ENCODE measurements at regions not wholly inside any gene's neighbourhood (a gene's known extent, or its start where the extent isn't known, plus 50 kb on each side); places are given as distances from the start of the nearest gene placed in this dataset.

- TF ChIP-seq CTCF (IDR thresholded peaks at IDR 0.05; ENCODE audit: low read depth, low read length, missing control alignments), result no peak
- no peak overlapping the region for H3K4me3 ChIP-seq (ENCODE audit: low read depth, low read length)
- no peaks in the 10 kb centered on the region for H3K36me3 ChIP-seq (replicated peaks)
- no peaks in the 10 kb centered on the region for H3K27me3 ChIP-seq (replicated peaks)
- no peak for DNase-seq
- in situ Hi-C loops (cut with HindIII; ENCODE audit: low pct_ligation_motif_present, low sequenced_read_pairs), result no loop called here
- H3K27ac ChIP-seq, result no peak overlapping the region
These were observed 87.0 kb downstream of the DPPA2 start for GRCh38 chr3:109229174-109229847.

GRCh38 chr3:109234300-109234699 is 82.0 kb downstream of the DPPA2 start:
- Histone ChIP-seq H3K27ac (no peak overlapping the region), H3K27me3 (replicated peaks) (no peaks in the 10 kb centered on the region), H3K4me3 (ENCODE audit: low read depth, low read length) (no peak overlapping the region), H3K36me3 (replicated peaks) (no peaks in the 10 kb centered on the region)
- no peak for DNase-seq
- in situ Hi-C loops (cut with HindIII; ENCODE audit: low pct_ligation_motif_present, low sequenced_read_pairs), result no loop called here
- TF ChIP-seq CTCF (IDR thresholded peaks at IDR 0.05; ENCODE audit: low read depth, low read length, missing control alignments), result no peak

GRCh38 chr3:109241459-109242186 is 74.7 kb downstream of the DPPA2 start:
- DNase-seq, result no peak
- in situ Hi-C loops (cut with HindIII; ENCODE audit: low pct_ligation_motif_present, low sequenced_read_pairs), result no loop called here
- Histone ChIP-seq H3K27ac (no peak overlapping the region), H3K4me3 (ENCODE audit: low read depth, low read length) (no peak overlapping the region), H3K36me3 (replicated peaks) (no peaks in the 10 kb centered on the region), H3K27me3 (replicated peaks) (no peaks in the 10 kb centered on the region)
- no peak for TF ChIP-seq CTCF (IDR thresholded peaks at IDR 0.05; ENCODE audit: low read depth, low read length, missing control alignments)

- in situ Hi-C loops (cut with HindIII; ENCODE audit: low pct_ligation_motif_present, low sequenced_read_pairs), result no loop called here
- TF ChIP-seq CTCF (IDR thresholded peaks at IDR 0.05; ENCODE audit: low read depth, low read length, missing control alignments), result no peak
These were observed 74.2 kb downstream of the DPPA2 start for GRCh38 chr3:109242187-109242523.

More at GRCh38 chr3:109242187-109242523, 74.2 kb downstream of the DPPA2 start:
- Histone ChIP-seq H3K36me3 (replicated peaks) (no peaks in the 10 kb centered on the region), H3K27me3 (replicated peaks) (no peaks in the 10 kb centered on the region), H3K4me3 (ENCODE audit: low read depth, low read length) (no peak overlapping the region), H3K27ac (no peak overlapping the region)
- no peak for DNase-seq

Data from brain microvascular endothelial cell (primary cell).